GM18511 (cell line): ENCODE measurements at regions not wholly inside any gene's neighbourhood (a gene's known extent, or its start where the extent isn't known, plus 50 kb on each side); places are given as distances from the start of the nearest gene placed in this dataset.
A peak's percentile ranks its signal among the peaks of the same experiment; 100 is the strongest.
"Not testable (repeated sequence)": the region's sequence is repeated elsewhere in the genome, so short reads cannot be mapped to it uniquely, and the experiment has no call there.

ENCODE experiments used
- ATAC-seq: cut with Tn5 transposase; IDR thresholded peaks from one replicate; pipeline ENCODE4 v1.9.1; 2021; ENCODE audit warnings: mild to moderate bottlenecking, moderate library complexity; ENCODE audit not compliant: unreplicated experiment

GRCh38 chr15:50857763-50858162 is 50.7 kb upstream of the AP4E1 start:
- ATAC-seq, result no peak

- peak; percentile 99 for ATAC-seq
Observed at GRCh38 chr15:50854601-50855490, 53.6 kb upstream of the AP4E1 start.

- no peak for ATAC-seq
Observed at GRCh38 chr15:50850003-50850402, 58.5 kb upstream of the AP4E1 start.

GRCh38 chr15:50848349-50848748 is 60.1 kb upstream of the AP4E1 start:
- ATAC-seq, result no peak

GRCh38 chr15:50845181-50845580 is 63.3 kb upstream of the AP4E1 start:
- not testable (repeated sequence) for ATAC-seq

GRCh38 chr15:50840520-50840919 is 68.0 kb upstream of the AP4E1 start:
- ATAC-seq, result no peak

GRCh38 chr15:50837256-50837770 is 71.2 kb upstream of the AP4E1 start:
- no peak for ATAC-seq

GRCh38 chr15:50830477-50831354 is 65.2 kb upstream of the SPPL2A start:
- no peak for ATAC-seq

- ATAC-seq, result no peak
Observed at GRCh38 chr15:50828610-50829206, 63.2 kb upstream of the SPPL2A start.

GRCh38 chr15:50825946-50826345 is 60.4 kb upstream of the SPPL2A start:
- no peak for ATAC-seq

- ATAC-seq, result no peak
Observed at GRCh38 chr15:50824514-50824913, 59.0 kb upstream of the SPPL2A start.

- ATAC-seq, result no peak
Observed at GRCh38 chr15:50823281-50823680, 57.8 kb upstream of the SPPL2A start.

GRCh38 chr15:50821476-50821875 is 56.0 kb upstream of the SPPL2A start:
- no peak for ATAC-seq

- no peak for ATAC-seq
Observed at GRCh38 chr15:50820808-50821382, 55.4 kb upstream of the SPPL2A start.

GRCh38 chr15:50819344-50819743 is 53.8 kb upstream of the SPPL2A start:
- no peak for ATAC-seq

- no peak for ATAC-seq
Observed at GRCh38 chr15:50815958-50816590, 50.6 kb upstream of the SPPL2A start.
